PC-3 (cell line): ENCODE measurements at regions not wholly inside any gene's neighbourhood (a gene's known extent, or its start where the extent isn't known, plus 50 kb on each side); places are given as distances from the start of the nearest gene placed in this dataset.

Experiments used
- EZH2 ChIP-seq: fragments of 300-600 bp; sonication (generic); IDR thresholded peaks from one replicate; pipeline ENCODE4 v1.6.1; 2017; ENCODE audit warnings: antibody characterized with exemption, mild to moderate bottlenecking, low read length; ENCODE audit not compliant: unreplicated experiment
- TF ChIP-seq, protein P1 (sequence below): fragments of 300-600 bp; sonication (generic); conservative IDR thresholded peaks from 2 replicates; pipeline ENCODE4 v1.5.1; 2017; ENCODE audit warnings: antibody characterized with exemption, low read depth, mild to moderate bottlenecking, low read length

DNA sequence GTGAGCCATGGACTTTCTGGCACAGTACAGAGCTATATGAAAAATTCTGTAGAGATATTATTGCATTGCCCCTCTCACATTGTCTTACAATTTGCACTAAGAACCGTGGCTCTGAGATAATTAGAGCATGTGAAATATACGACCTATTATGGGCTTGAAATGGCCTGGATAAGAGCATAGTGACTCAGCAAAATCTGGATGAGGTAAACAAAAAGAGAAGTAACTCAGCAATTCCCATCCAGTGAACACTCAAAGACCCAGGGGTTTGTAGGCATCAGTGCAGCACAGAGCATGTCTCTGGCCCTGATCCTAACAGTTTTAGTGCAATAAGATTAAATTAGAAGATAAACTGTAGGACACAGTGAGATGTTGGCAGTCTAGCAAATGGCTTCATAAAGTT lies 317.2 kb upstream of the MYOCD start:
- TF ChIP-seq, protein P1, sequence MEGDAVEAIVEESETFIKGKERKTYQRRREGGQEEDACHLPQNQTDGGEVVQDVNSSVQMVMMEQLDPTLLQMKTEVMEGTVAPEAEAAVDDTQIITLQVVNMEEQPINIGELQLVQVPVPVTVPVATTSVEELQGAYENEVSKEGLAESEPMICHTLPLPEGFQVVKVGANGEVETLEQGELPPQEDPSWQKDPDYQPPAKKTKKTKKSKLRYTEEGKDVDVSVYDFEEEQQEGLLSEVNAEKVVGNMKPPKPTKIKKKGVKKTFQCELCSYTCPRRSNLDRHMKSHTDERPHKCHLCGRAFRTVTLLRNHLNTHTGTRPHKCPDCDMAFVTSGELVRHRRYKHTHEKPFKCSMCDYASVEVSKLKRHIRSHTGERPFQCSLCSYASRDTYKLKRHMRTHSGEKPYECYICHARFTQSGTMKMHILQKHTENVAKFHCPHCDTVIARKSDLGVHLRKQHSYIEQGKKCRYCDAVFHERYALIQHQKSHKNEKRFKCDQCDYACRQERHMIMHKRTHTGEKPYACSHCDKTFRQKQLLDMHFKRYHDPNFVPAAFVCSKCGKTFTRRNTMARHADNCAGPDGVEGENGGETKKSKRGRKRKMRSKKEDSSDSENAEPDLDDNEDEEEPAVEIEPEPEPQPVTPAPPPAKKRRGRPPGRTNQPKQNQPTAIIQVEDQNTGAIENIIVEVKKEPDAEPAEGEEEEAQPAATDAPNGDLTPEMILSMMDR, result no peak
- no peak for TF ChIP-seq EZH2
